ENCODE measurements at regions not wholly inside any gene's neighbourhood (a gene's known extent, or its start where the extent isn't known, plus 50 kb on each side); places are given as distances from the start of the nearest gene placed in this dataset.
"Not testable (repeated sequence)": the region's sequence is repeated elsewhere in the genome, so short reads cannot be mapped to it uniquely, and the experiment has no call there.

- Mint-ChIP-seq H3K36me3 (ENCODE audit: low read depth) (no peaks in the 10 kb centered on the region), H3K4me1 (ENCODE audit: low read depth) (peaks cover 15% of the 10 kb centered on the region), H3K27ac (no peak overlapping the region), H3K4me3 (no peak overlapping the region), H3K9me3 (no peaks in the 10 kb centered on the region), H3K27me3 (ENCODE audit: insufficient read depth) (no peaks in the 10 kb centered on the region)
- TF ChIP-seq, protein P1, sequence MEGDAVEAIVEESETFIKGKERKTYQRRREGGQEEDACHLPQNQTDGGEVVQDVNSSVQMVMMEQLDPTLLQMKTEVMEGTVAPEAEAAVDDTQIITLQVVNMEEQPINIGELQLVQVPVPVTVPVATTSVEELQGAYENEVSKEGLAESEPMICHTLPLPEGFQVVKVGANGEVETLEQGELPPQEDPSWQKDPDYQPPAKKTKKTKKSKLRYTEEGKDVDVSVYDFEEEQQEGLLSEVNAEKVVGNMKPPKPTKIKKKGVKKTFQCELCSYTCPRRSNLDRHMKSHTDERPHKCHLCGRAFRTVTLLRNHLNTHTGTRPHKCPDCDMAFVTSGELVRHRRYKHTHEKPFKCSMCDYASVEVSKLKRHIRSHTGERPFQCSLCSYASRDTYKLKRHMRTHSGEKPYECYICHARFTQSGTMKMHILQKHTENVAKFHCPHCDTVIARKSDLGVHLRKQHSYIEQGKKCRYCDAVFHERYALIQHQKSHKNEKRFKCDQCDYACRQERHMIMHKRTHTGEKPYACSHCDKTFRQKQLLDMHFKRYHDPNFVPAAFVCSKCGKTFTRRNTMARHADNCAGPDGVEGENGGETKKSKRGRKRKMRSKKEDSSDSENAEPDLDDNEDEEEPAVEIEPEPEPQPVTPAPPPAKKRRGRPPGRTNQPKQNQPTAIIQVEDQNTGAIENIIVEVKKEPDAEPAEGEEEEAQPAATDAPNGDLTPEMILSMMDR (IDR thresholded peaks at IDR 0.05): no peak
- no peak for DNase-seq
Observed at GRCh38 chr3:190972196-190972595, 109.7 kb upstream of the GMNC start.

- Mint-ChIP-seq H3K9me3 (no peaks in the 10 kb centered on the region), H3K27me3 (ENCODE audit: insufficient read depth) (no peaks in the 10 kb centered on the region), H3K4me3 (no peak overlapping the region), H3K36me3 (ENCODE audit: low read depth) (no peaks in the 10 kb centered on the region), H3K4me1 (ENCODE audit: low read depth) (peaks cover 15% of the 10 kb centered on the region), H3K27ac (no peak overlapping the region)
- DNase-seq: no peak
- TF ChIP-seq, protein P1 (IDR thresholded peaks at IDR 0.05): no peak
Observed at GRCh38 chr3:190970560-190970959, 108.1 kb upstream of the GMNC start.

GRCh38 chr3:190968616-190969015 is 106.1 kb upstream of the GMNC start:
- Mint-ChIP-seq H3K36me3 (ENCODE audit: low read depth) (no peaks in the 10 kb centered on the region), H3K27ac (no peak overlapping the region), H3K4me3 (no peak overlapping the region), H3K27me3 (ENCODE audit: insufficient read depth) (no peaks in the 10 kb centered on the region), H3K9me3 (no peaks in the 10 kb centered on the region), H3K4me1 (ENCODE audit: low read depth) (peaks cover 11% of the 10 kb centered on the region)
- TF ChIP-seq, protein P1 (IDR thresholded peaks at IDR 0.05): no peak
- no peak for DNase-seq

GRCh38 chr3:190964931-190965330 is 102.4 kb upstream of the GMNC start:
- H3K4me3 Mint-ChIP-seq; H3K36me3 Mint-ChIP-seq (ENCODE audit: low read depth); H3K9me3 Mint-ChIP-seq; H3K27ac Mint-ChIP-seq; H3K27me3 Mint-ChIP-seq (ENCODE audit: insufficient read depth); DNase-seq; H3K4me1 Mint-ChIP-seq (ENCODE audit: low read depth): not testable (repeated sequence)

- TF ChIP-seq, protein P1 (IDR thresholded peaks at IDR 0.05): no peak
- H3K9me3 Mint-ChIP-seq: no peaks in the 10 kb centered on the region; the same call in 1 of the 2 replicates
- peaks cover 3% of the 10 kb centered on the region; the same call in 1 of the 2 replicates for H3K27me3 Mint-ChIP-seq (ENCODE audit: insufficient read depth)
- H3K36me3 Mint-ChIP-seq (ENCODE audit: low read depth): no peaks in the 10 kb centered on the region
- H3K27ac Mint-ChIP-seq: no peak overlapping the region
- no peak for DNase-seq
- H3K4me3 Mint-ChIP-seq: no peak overlapping the region
- no peaks in the 10 kb centered on the region for H3K4me1 Mint-ChIP-seq (ENCODE audit: low read depth)
Observed at GRCh38 chr3:190959077-190959476, 96.6 kb upstream of the GMNC start.

DNA sequence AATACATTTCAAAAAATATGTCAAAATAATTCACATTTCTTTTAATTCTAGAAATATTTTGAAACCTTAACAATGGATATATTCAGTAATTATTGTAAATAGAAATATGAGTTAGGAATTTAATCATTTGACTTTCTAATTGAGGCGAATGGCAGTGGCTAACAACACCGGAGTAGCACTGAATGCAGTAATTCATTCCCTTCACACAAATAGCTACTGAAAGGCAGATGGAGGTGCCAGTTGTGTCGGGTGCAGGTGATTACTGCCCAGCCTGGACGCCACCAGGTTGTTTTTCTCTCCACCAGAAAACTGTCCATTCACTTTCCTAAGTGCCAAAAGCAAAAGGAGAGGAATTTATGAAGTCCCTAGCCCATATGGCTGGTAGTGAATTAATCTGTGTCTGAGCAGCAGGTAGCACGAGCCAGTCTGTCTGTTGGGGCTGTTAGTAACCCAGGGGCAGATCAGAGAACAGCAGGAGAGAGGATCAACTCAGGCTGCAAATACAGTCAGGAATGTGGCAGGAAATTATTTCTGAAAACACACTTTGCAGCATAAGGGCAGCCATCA is 79.3 kb upstream of the GMNC start:
- no peak for DNase-seq
- no peaks in the 10 kb centered on the region for H3K36me3 Mint-ChIP-seq (ENCODE audit: low read depth)
- H3K27ac Mint-ChIP-seq: no peak overlapping the region
- no peak overlapping the region for H3K4me3 Mint-ChIP-seq
- H3K9me3 Mint-ChIP-seq: no peaks in the 10 kb centered on the region
- TF ChIP-seq, protein P1 (IDR thresholded peaks at IDR 0.05): no peak
- H3K4me1 Mint-ChIP-seq (ENCODE audit: low read depth): no peaks in the 10 kb centered on the region
- H3K27me3 Mint-ChIP-seq (ENCODE audit: insufficient read depth): no peaks in the 10 kb centered on the region; the same call in 1 of the 2 replicates

DNA sequence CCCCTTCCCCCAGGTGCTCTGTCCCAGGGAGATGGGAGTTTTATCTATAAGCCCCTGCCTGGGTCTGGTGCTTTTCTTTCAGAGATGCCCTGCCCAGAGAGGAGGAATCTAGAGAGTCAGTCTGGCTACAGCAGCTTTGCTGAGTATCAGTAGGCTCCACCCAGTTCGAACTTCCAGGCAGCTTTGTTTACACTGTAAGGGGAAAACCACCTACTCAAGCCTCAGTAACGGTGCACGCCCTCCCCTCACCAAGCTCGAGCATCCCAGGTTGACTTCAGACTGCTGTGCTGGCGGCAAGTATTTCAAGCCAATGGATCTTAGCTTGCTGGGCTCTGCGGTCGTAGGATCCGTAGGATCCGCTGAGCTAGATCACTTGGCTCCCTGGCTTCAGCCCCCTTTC is 72.1 kb upstream of the GMNC start:
- H3K27ac Mint-ChIP-seq; H3K9me3 Mint-ChIP-seq; H3K4me3 Mint-ChIP-seq; H3K27me3 Mint-ChIP-seq (ENCODE audit: insufficient read depth); H3K36me3 Mint-ChIP-seq (ENCODE audit: low read depth); H3K4me1 Mint-ChIP-seq (ENCODE audit: low read depth); DNase-seq: not testable (repeated sequence)

Measured in HFFc6 (cell line).